SK-N-SH (cell line): ENCODE measurements at regions not wholly inside any gene's neighbourhood (a gene's known extent, or its start where the extent isn't known, plus 50 kb on each side); places are given as distances from the start of the nearest gene placed in this dataset.

Experiments
- CTCF ChIA-PET: fragments of 300-600, 350-600 bp; formaldehyde crosslinking; extraction: SDS; loops from one replicate; lab custom pipeline; 2021; lab: Yijun Ruan, JAX
- POLR2A ChIA-PET: fragments of 350-600 bp; sonication (Branson Sonifier 250); formaldehyde crosslinking; extraction: SDS; loops from one replicate; lab custom pipeline; 2020; ENCODE audit warnings: antibody characterized with exemption, inconsistent platforms; lab: Yijun Ruan, JAX
- DNase-seq: peaks from one replicate; pipeline ENCODE4 v3.0.0; 2012
- H2AFZ ChIP-seq: fragments of 200-600 bp; sonication (generic); 2 replicates; pipeline ENCODE4 v1.8.1; 2016; ENCODE audit warnings: antibody characterized with exemption, mild to moderate bottlenecking, low read depth
- H3F3A ChIP-seq: fragments of 200-600 bp; sonication (generic); replicated peaks from 2 replicates; pipeline ENCODE3; 2016; ENCODE audit warnings: antibody characterized with exemption, mild to moderate bottlenecking; ENCODE audit not compliant: insufficient read depth
- H3K27ac ChIP-seq, 2 experiments: fragments of 200-500 bp in 1 of 2; fragments of 200-600 bp in 1 of 2; sonication (Bioruptor generic) in 1 of 2; sonication (generic), shearing (Covaris generic) in 1 of 2; 2 replicates each; pipeline versions ENCODE4 v1.5.1 to v1.6.1; 2014 to 2016; ENCODE audit warnings: low read depth in 2 of 2, inconsistent platforms in 1 of 2, low read length in 1 of 2, mild to moderate bottlenecking in 1 of 2, mixed read lengths in 1 of 2
- H3K27me3 ChIP-seq: fragments of 200-600 bp; sonication (generic), shearing (Covaris generic); 2 replicates; pipeline ENCODE4 v1.6.1; 2016; ENCODE audit warnings: mixed run types; ENCODE audit not compliant: insufficient read depth
- H3K36me3 ChIP-seq, 2 experiments: fragments of 200-500 bp in 1 of 2; fragments of 200-600 bp in 1 of 2; sonication (Bioruptor generic) in 1 of 2; sonication (generic) in 1 of 2; replicated peaks in 1 of 2; 2 replicates each; pipeline versions ENCODE3 to v1.5.1; 2014 to 2016; ENCODE audit warnings: low read length in 1 of 2, mild to moderate bottlenecking in 1 of 2; ENCODE audit not compliant: insufficient read depth in 2 of 2, control insufficient read depth in 1 of 2
- H3K4me1 ChIP-seq, 2 experiments: fragments of 200-500 bp in 1 of 2; fragments of 200-600 bp in 1 of 2; sonication (Bioruptor generic) in 1 of 2; sonication (generic), shearing (Covaris generic) in 1 of 2; 2 replicates each; pipeline versions ENCODE4 v1.5.1 to v1.6.1; 2014 to 2016; ENCODE audit warnings: low read depth in 1 of 2, low read length in 1 of 2, mixed run types in 1 of 2; ENCODE audit not compliant: insufficient read depth in 2 of 2, control insufficient read depth in 1 of 2
- H3K4me2 ChIP-seq: fragments of 200-600 bp; sonication (generic), shearing (Covaris generic); 2 replicates; pipeline ENCODE4 v1.6.1; 2017; ENCODE audit warnings: mixed run types
- H3K4me3 ChIP-seq, 2 experiments: fragments of 200-500 bp in 1 of 2; fragments of 200-600 bp in 1 of 2; sonication (Bioruptor generic) in 1 of 2; sonication (generic), shearing (Covaris generic) in 1 of 2; 2 replicates each; pipeline versions ENCODE4 v1.5.1 to v1.8.1; 2014 to 2016; ENCODE audit warnings: low read depth in 2 of 2, inconsistent platforms in 1 of 2, low read length in 1 of 2, mild to moderate bottlenecking in 1 of 2, mixed read lengths in 1 of 2, moderate library complexity in 1 of 2
- H3K79me2 ChIP-seq: fragments of 200-600 bp; sonication (generic); 2 replicates; pipeline ENCODE4 v1.8.1; 2017; ENCODE audit warnings: mild to moderate bottlenecking; ENCODE audit not compliant: insufficient read depth
- H3K9ac ChIP-seq: fragments of 200-600 bp; sonication (generic); 2 replicates; pipeline ENCODE4 v1.6.1; 2017; ENCODE audit warnings: mixed run types
- H3K9me2 ChIP-seq: fragments of 200-600 bp; sonication (generic); 2 replicates; pipeline ENCODE4 v1.6.1; 2017; ENCODE audit warnings: mixed run types
- H3K9me3 ChIP-seq: fragments of 200-600 bp; sonication (generic); 2 replicates; pipeline ENCODE4 v1.6.1; 2017; ENCODE audit warnings: mixed run types, mild to moderate bottlenecking, moderate library complexity
- H4K20me1 ChIP-seq: fragments of 200-600 bp; sonication (generic); 2 replicates; pipeline ENCODE4 v1.6.1; 2017; ENCODE audit warnings: mild to moderate bottlenecking, mixed run types; ENCODE audit not compliant: insufficient read depth
- ELF1 ChIP-seq: IDR thresholded peaks from 2 replicates; pipeline ENCODE4 v1.4.0; 2012
- EP300 ChIP-seq, 2 experiments: IDR thresholded peaks; 2 replicates each; pipeline versions ENCODE4 v1.4.0 to v1.6.1; 2012; ENCODE audit warnings: borderline replicate concordance in 1 of 2, low read depth in 1 of 2, low read length in 1 of 2
- FOSL2 ChIP-seq: IDR thresholded peaks from 2 replicates; pipeline ENCODE4 v1.4.0; 2012; ENCODE audit warnings: low read depth, mild to moderate bottlenecking, moderate library complexity, borderline replicate concordance
- FOXJ3 ChIP-seq: sonication (generic); formaldehyde crosslinking; IDR thresholded peaks from 2 replicates; pipeline ENCODE4 v1.5.1; 2020; ENCODE audit warnings: mild to moderate bottlenecking, missing genetic modification reagents
- NFIC ChIP-seq: IDR thresholded peaks from 2 replicates; pipeline ENCODE4 v1.4.0; 2012; ENCODE audit warnings: borderline replicate concordance
- POLR2AphosphoS5 ChIP-seq: IDR thresholded peaks from 2 replicates; pipeline ENCODE4 v1.6.1; 2012; ENCODE audit warnings: low read depth, low read length
- RFX5 ChIP-seq: IDR thresholded peaks from 2 replicates; pipeline ENCODE4 v1.6.1; 2012; ENCODE audit warnings: mild to moderate bottlenecking, improper control_type of control experiment, low read length
- RXRA ChIP-seq: IDR thresholded peaks from 2 replicates; pipeline ENCODE4 v1.4.0; 2012; ENCODE audit warnings: low read depth, mild to moderate bottlenecking, borderline replicate concordance
- TAF1 ChIP-seq: IDR thresholded peaks from 2 replicates; pipeline ENCODE4 v1.6.1; 2012; ENCODE audit warnings: low read depth, mild to moderate bottlenecking, low read length, moderate library complexity, borderline replicate concordance
- TCF12 ChIP-seq: IDR thresholded peaks from 2 replicates; pipeline ENCODE4 v1.4.0; 2012
- TEAD4 ChIP-seq: IDR thresholded peaks from 2 replicates; pipeline ENCODE4 v1.4.0; 2012; ENCODE audit warnings: mild to moderate bottlenecking, borderline replicate concordance; ENCODE audit not compliant: insufficient read depth
- WGBS: methylation state at CpG from one replicate; pipeline ENCODE4 v1.1.6; 2017; ENCODE audit warnings: low lambda C conversion rate; 5-methylcytosine and 5-hydroxymethylcytosine counted together
- TF ChIP-seq, protein P1 (sequence below): IDR thresholded peaks from 2 replicates; pipeline ENCODE4; 2012
- TF ChIP-seq, protein P2 (sequence below): IDR thresholded peaks from 2 replicates; pipeline ENCODE4 v1.6.1; 2012; ENCODE audit warnings: mild to moderate bottlenecking, low read depth, low read length, moderate library complexity
- TF ChIP-seq, protein P3 (sequence below): fragments of 200-600 bp; sonication (generic); IDR thresholded peaks from 2 replicates; pipeline ENCODE4 v1.6.1; 2017; ENCODE audit warnings: antibody characterized with exemption, mild to moderate bottlenecking, moderate library complexity
- TF ChIP-seq, protein P4 (sequence below): fragments of 150-350 bp; IDR thresholded peaks from 2 replicates; pipeline ENCODE4 v1.6.1; 2016; ENCODE audit warnings: mild to moderate bottlenecking, low read depth, low read length

DNA sequence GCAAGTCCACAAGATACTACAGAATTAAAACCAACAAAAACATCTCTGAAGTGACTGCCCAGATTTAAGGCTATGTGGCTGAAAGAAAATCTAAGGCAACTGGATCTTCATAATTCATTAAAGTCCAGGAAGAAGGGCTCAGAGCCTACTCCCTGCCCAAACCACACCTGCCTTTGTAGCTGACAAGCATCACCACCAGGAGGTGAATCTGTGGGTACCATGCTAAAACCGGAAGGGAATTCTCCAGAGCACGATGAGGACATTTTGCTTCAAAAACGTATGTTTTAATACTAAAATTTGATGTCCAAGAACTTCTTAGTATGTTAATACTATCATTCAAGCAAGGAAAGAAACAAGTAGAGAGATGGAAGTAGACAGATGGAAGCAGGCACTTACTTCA lies 495.9 kb upstream of the NECTIN3 start:
- H3K36me3 ChIP-seq, result no peaks in the 10 kb centered on the region
- H3K4me1 ChIP-seq, result peaks cover 0 to 28% of the 10 kb centered on the region in 2 experiments; a peak in 2 of 4 replicates
- 76% methylated on average over 3 of the region's 3 CpGs for WGBS

DNA sequence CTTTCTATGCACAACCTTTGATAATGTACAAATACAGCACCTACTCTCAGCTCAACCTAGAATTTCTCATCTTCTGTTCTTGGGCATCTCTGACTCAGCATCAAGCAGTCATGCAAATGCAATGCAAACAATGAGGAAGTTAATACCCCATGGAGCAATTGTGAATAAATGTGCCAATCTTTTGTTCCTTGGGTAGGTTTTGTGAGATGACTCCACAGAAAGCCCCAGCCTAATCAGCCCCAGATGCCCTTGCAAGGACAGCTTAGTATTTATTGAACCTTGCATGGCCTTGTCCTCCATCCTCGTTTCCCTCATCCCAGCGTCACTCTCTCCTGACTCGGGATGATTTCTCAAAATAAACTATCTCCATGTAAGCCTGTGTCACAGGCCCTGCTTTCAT lies 494.7 kb upstream of the NECTIN3 start:
- H3K36me3 ChIP-seq, result no peaks in the 10 kb centered on the region
- H3K9ac ChIP-seq, result peak overlapping the region; percentile 54; the same call in 1 of the 2 replicates
- peaks cover 0 to 29% of the 10 kb centered on the region in 2 experiments; a peak in 2 of 4 replicates for H3K4me1 ChIP-seq
- H3F3A ChIP-seq, result peaks cover 24% of the 10 kb centered on the region
- no peak overlapping the region for H2AFZ ChIP-seq
- H3K27ac ChIP-seq, result peak overlapping the region; percentile 60 to 85; a peak in 3 of 4 replicates
- no peaks in the 10 kb centered on the region for H3K79me2 ChIP-seq
- H3K9me2 ChIP-seq, result no peaks in the 10 kb centered on the region
- H3K9me3 ChIP-seq, result no peaks in the 10 kb centered on the region
- ChIA-PET POLR2A (no interaction called here), CTCF (no interaction called here)
- H3K27me3 ChIP-seq, result no peaks in the 10 kb centered on the region
- H4K20me1 ChIP-seq, result no peaks in the 10 kb centered on the region
- H3K4me2 ChIP-seq, result peak overlapping the region; percentile 46; the same call in 1 of the 2 replicates
- DNase-seq, result no peak
- WGBS, result 11% methylated on average over 3 of the region's 3 CpGs
- no peak overlapping the region for H3K4me3 ChIP-seq
- TF ChIP-seq RFX5 (no peak), POLR2AphosphoS5 (peak; percentile 64; the same call in 1 of the 2 replicates), TAF1 (no peak), TCF12 (peak; percentile 97), EP300 (IDR thresholded peaks at IDR 0.05; ENCODE audit: borderline replicate concordance in 1 of 2, low read depth in 1 of 2, low read length in 1 of 2) (peak; percentile 9 to 92; a peak in 2 of 4 replicates), NFIC (peak; percentile 79; the same call in 1 of the 2 replicates), RXRA (peak; percentile 60; the same call in 1 of the 2 replicates), TEAD4 (peak; percentile 96), FOXJ3 (CRISPR knock-in tag) (no peak), ELF1 (peak; percentile 99), FOSL2 (peak; percentile 98)
- TF ChIP-seq, protein P1, sequence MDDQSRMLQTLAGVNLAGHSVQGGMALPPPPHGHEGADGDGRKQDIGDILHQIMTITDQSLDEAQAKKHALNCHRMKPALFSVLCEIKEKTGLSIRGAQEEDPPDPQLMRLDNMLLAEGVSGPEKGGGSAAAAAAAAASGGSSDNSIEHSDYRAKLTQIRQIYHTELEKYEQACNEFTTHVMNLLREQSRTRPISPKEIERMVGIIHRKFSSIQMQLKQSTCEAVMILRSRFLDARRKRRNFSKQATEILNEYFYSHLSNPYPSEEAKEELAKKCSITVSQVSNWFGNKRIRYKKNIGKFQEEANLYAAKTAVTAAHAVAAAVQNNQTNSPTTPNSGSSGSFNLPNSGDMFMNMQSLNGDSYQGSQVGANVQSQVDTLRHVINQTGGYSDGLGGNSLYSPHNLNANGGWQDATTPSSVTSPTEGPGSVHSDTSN, result peak; percentile 80
- TF ChIP-seq, protein P2, sequence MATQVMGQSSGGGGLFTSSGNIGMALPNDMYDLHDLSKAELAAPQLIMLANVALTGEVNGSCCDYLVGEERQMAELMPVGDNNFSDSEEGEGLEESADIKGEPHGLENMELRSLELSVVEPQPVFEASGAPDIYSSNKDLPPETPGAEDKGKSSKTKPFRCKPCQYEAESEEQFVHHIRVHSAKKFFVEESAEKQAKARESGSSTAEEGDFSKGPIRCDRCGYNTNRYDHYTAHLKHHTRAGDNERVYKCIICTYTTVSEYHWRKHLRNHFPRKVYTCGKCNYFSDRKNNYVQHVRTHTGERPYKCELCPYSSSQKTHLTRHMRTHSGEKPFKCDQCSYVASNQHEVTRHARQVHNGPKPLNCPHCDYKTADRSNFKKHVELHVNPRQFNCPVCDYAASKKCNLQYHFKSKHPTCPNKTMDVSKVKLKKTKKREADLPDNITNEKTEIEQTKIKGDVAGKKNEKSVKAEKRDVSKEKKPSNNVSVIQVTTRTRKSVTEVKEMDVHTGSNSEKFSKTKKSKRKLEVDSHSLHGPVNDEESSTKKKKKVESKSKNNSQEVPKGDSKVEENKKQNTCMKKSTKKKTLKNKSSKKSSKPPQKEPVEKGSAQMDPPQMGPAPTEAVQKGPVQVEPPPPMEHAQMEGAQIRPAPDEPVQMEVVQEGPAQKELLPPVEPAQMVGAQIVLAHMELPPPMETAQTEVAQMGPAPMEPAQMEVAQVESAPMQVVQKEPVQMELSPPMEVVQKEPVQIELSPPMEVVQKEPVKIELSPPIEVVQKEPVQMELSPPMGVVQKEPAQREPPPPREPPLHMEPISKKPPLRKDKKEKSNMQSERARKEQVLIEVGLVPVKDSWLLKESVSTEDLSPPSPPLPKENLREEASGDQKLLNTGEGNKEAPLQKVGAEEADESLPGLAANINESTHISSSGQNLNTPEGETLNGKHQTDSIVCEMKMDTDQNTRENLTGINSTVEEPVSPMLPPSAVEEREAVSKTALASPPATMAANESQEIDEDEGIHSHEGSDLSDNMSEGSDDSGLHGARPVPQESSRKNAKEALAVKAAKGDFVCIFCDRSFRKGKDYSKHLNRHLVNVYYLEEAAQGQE, result 0 out of 2 replicates have a peak, but pooled peaks have one; percentile 27
- TF ChIP-seq, protein P3, sequence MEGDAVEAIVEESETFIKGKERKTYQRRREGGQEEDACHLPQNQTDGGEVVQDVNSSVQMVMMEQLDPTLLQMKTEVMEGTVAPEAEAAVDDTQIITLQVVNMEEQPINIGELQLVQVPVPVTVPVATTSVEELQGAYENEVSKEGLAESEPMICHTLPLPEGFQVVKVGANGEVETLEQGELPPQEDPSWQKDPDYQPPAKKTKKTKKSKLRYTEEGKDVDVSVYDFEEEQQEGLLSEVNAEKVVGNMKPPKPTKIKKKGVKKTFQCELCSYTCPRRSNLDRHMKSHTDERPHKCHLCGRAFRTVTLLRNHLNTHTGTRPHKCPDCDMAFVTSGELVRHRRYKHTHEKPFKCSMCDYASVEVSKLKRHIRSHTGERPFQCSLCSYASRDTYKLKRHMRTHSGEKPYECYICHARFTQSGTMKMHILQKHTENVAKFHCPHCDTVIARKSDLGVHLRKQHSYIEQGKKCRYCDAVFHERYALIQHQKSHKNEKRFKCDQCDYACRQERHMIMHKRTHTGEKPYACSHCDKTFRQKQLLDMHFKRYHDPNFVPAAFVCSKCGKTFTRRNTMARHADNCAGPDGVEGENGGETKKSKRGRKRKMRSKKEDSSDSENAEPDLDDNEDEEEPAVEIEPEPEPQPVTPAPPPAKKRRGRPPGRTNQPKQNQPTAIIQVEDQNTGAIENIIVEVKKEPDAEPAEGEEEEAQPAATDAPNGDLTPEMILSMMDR, result no peak

More for the DNA sequence above, 495.9 kb upstream of the NECTIN3 start:
- Histone ChIP-seq H3K4me3 (no peak overlapping the region), H3K9me2 (no peaks in the 10 kb centered on the region), H3F3A (peaks cover 22% of the 10 kb centered on the region), H3K4me2 (no peak overlapping the region), H3K9me3 (no peaks in the 10 kb centered on the region), H3K9ac (no peak overlapping the region), H3K27me3 (no peaks in the 10 kb centered on the region), H3K27ac (peak overlapping the region in 1 of 2 experiments; percentile 85; a peak in 2 of 4 replicates), H3K79me2 (no peaks in the 10 kb centered on the region), H2AFZ (peak overlapping the region; percentile 64), H4K20me1 (no peaks in the 10 kb centered on the region)
- POLR2A ChIA-PET, result no interaction called here
- TF ChIP-seq, protein P4, sequence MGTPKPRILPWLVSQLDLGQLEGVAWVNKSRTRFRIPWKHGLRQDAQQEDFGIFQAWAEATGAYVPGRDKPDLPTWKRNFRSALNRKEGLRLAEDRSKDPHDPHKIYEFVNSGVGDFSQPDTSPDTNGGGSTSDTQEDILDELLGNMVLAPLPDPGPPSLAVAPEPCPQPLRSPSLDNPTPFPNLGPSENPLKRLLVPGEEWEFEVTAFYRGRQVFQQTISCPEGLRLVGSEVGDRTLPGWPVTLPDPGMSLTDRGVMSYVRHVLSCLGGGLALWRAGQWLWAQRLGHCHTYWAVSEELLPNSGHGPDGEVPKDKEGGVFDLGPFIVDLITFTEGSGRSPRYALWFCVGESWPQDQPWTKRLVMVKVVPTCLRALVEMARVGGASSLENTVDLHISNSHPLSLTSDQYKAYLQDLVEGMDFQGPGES, result no peak
- TF ChIP-seq, protein P3, result 0 out of 2 replicates have a peak, but pooled peaks have one; percentile 12
- no peak for DNase-seq
- CTCF ChIA-PET, result no interaction called here
